ENCODE measurements at regions not wholly inside any gene's neighbourhood (a gene's known extent, or its start where the extent isn't known, plus 50 kb on each side); places are given as distances from the start of the nearest gene placed in this dataset.

- no peak for DNase-seq (ENCODE audit: low spot score)
- ATAC-seq: no peak
- intact Hi-C loops (cut with DNase I): no loop called here
Observed at GRCh38 chr2:60333264-60333663, 220.2 kb downstream of the BCL11A start.

- intact Hi-C loops (cut with DNase I): no loop called here
Observed at GRCh38 chr2:60331115-60331809, 222.2 kb downstream of the BCL11A start.

DNA sequence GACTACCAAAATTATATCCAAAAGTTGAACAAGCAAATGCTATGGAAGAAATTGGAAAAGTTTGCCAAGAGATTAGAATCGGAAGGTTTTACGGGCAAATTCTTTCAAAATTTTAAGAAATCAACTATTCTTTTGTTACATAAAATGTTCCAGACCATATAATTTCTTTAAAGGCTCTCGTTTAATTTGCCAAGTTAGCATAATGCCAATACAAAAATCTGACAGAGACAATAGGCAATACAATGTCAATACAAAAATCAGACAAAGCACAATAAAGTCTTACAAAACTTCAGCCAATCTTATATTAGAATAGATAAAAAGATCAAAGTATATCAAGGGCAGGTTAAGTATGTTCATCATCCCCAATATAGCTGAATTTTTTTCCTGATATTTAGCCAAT, 224.2 kb downstream of the BCL11A start:
- ATAC-seq (no peak), DNase-seq (ENCODE audit: low spot score) (no peak)
- intact Hi-C loops (cut with DNase I): no loop called here

More at GRCh38 chr2:60331115-60331809, 222.2 kb downstream of the BCL11A start:
- no peak for ATAC-seq
- no peak for DNase-seq (ENCODE audit: low spot score)

DNA sequence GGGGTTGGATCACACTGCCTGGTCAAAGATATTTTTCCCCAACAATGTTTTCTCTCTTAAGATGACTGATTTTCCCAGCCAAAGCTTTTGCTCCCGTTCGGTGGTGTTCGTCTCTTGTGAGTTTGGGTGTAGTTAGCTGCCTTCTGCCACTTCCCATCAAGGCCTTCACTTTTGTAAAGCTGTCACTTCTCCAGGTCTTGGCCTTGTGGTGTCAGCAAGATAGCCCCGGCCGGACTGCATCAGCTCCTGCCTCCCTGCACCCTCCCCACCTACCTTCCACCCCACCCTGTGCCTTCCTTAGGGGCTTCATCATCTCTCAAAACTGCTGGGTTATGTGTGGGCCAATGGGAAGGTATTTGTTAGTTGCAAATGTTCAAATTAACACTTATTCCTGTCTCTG, 228.9 kb downstream of the BCL11A start:
- no peak for DNase-seq (ENCODE audit: low spot score)
- no peak for ATAC-seq

GRCh38 chr2:60321816-60322215, 231.6 kb downstream of the BCL11A start:
- intact Hi-C loops (cut with DNase I): no loop called here
- no peak for DNase-seq (ENCODE audit: low spot score)
- ATAC-seq: no peak

More for the DNA sequence above, 228.9 kb downstream of the BCL11A start:
- intact Hi-C loops (cut with DNase I): no loop called here

- ATAC-seq (no peak), DNase-seq (ENCODE audit: low spot score) (no peak)
- intact Hi-C loops (cut with DNase I): no loop called here
Observed at GRCh38 chr2:60320724-60321123, 232.7 kb downstream of the BCL11A start.

- ATAC-seq: no peak
- DNase-seq (ENCODE audit: low spot score): no peak
- intact Hi-C loops (cut with DNase I): no loop called here
Observed at GRCh38 chr2:60319031-60319547, 234.4 kb downstream of the BCL11A start.

GRCh38 chr2:60318544-60318943, 234.9 kb downstream of the BCL11A start:
- DNase-seq (ENCODE audit: low spot score) (no peak), ATAC-seq (no peak)
- intact Hi-C loops (cut with DNase I): no loop called here

GRCh38 chr2:60317844-60318243, 235.6 kb downstream of the BCL11A start:
- ATAC-seq (no peak), DNase-seq (ENCODE audit: low spot score) (no peak)
- intact Hi-C loops (cut with DNase I): no loop called here

DNA sequence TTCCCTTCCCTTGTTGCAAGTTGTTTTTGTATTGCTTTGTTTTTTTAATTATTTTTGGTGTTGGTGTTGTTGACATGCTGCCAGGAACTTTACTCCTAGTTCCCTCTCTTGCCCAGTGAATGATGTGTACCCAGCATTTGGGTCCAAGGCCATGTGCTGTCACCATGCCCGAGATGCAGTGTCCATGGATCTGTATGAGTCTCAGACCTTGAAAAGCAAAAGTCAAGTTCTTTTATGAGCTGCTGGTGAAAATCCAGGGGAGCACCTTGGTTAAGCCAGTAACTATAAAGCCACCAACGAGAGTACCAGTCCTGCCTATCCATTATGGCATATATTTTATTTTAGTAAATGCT, 236.4 kb downstream of the BCL11A start:
- no peak for DNase-seq (ENCODE audit: low spot score)
- no peak for ATAC-seq
- intact Hi-C loops (cut with DNase I): no loop called here

DNA sequence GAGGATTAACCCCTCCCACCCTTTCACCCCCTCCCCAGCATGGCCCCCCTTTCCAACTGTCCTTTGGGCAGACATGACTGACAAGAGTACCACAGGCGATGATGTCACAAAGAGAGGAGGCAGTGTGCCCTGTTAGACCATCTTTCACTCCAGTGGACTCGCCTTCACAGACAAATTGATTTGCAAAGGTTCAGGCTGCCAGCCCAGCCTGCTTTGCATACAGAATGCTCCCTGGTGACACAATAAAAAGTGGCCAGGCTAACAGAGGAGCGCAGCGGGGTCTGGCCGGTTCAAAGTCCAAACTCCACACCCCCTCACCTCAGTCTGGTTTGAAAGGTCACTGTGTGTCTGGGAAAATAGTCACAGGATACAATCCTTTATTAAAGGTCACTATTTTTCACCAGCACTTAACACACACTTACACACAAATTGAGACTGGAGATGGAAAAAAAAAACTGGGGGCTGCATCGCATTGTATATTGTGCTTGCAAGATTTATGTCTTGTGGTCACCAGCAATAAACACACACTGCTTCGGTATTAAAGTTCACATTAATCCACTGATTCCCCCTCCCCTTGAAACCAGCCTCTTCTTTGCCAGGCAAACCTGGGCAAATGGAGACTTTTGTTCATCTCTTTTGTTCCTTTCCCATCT, 236.9 kb downstream of the BCL11A start:
- intact Hi-C loops (cut with DNase I): no loop called here
- ATAC-seq (no peak), DNase-seq (ENCODE audit: low spot score) (no peak)

GRCh38 chr2:60313470-60314172, 239.8 kb downstream of the BCL11A start:
- DNase-seq (ENCODE audit: low spot score) (no peak), ATAC-seq (no peak)
- intact Hi-C loops (cut with DNase I): no loop called here

GRCh38 chr2:60312618-60313017, 240.8 kb downstream of the BCL11A start:
- no peak for ATAC-seq
- no peak for DNase-seq (ENCODE audit: low spot score)

GRCh38 chr2:60311524-60311923, 241.9 kb downstream of the BCL11A start:
- ATAC-seq (no peak), DNase-seq (ENCODE audit: low spot score) (no peak)
- intact Hi-C loops (cut with DNase I): no loop called here

More at GRCh38 chr2:60312618-60313017, 240.8 kb downstream of the BCL11A start:
- intact Hi-C loops (cut with DNase I): no loop called here

DNA sequence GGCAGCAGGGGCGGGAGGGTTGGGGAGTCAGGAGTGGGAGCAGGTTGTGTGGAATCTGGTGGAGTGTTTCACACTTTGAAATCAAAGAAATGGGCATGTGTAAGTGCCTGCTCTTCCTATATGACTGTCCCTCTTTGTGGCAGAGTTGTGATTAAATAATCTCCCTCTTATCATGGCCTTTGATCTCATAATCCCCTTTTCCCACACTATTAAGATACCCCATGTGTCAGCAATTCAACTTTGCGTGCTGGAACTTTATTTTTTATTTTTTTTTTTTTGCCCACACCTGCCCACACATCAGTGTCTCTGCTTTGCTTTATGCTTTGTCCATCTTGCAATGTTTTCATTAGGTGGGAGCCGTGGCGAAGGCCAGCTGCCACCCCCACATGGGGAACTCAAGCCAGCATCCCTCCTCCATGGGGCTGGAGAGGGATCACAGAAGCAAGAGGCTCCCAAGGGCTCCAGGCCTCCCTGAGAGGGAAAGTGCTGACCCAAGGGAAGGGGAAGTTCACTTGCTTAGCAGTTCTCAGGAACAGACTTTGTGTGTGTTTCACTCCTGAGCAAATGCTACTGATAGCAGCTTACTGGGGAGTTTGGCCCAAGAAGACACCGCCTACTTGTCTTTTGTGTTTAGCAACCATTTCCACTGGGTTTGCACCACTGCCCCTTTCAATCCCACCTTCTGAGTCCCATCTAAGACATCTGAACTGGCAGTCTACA, 243.4 kb downstream of the BCL11A start:
- intact Hi-C loops (cut with DNase I): no loop called here
- no peak for DNase-seq (ENCODE audit: low spot score)
- no peak for ATAC-seq

GRCh38 chr2:60309336-60309735, 244.1 kb downstream of the BCL11A start:
- ATAC-seq: no peak
- intact Hi-C loops (cut with DNase I): no loop called here

GRCh38 chr2:60306267-60306861, 247.1 kb downstream of the BCL11A start:
- ATAC-seq: no peak
- DNase-seq (ENCODE audit: low spot score): no peak
- intact Hi-C loops (cut with DNase I): no loop called here

More at GRCh38 chr2:60309336-60309735, 244.1 kb downstream of the BCL11A start:
- DNase-seq (ENCODE audit: low spot score): no peak

GRCh38 chr2:60303680-60304079, 249.8 kb downstream of the BCL11A start:
- no peak for ATAC-seq
- no peak for DNase-seq (ENCODE audit: low spot score)
- intact Hi-C loops (cut with DNase I): no loop called here

Measured in sciatic nerve (tissue), 2 donors.